Hepatocyte (in vitro differentiated cells): ENCODE measurements at regions not wholly inside any gene's neighbourhood (a gene's known extent, or its start where the extent isn't known, plus 50 kb on each side); places are given as distances from the start of the nearest gene placed in this dataset.

Source experiments
- CTCF ChIP-seq: fragments of 200-600 bp; sonication (generic); IDR thresholded peaks from 2 replicates; pipeline ENCODE4 v1.5.1; 2016; ENCODE audit warnings: antibody characterized with exemption, mild to moderate bottlenecking; ENCODE audit not compliant: poor library complexity
- EZH2 ChIP-seq: fragments of 200-600 bp; sonication (generic); IDR thresholded peaks from 2 replicates; pipeline ENCODE4 v1.6.1; 2016; ENCODE audit warnings: antibody characterized with exemption, mild to moderate bottlenecking, borderline replicate concordance
- EZH2phosphoT487 ChIP-seq: fragments of 200-600 bp; sonication (generic); IDR thresholded peaks from one replicate; pipeline ENCODE4 v1.6.1; 2018; ENCODE audit warnings: antibody characterized with exemption, mild to moderate bottlenecking, low read depth, moderate library complexity; ENCODE audit not compliant: unreplicated experiment, severe bottlenecking

DNA sequence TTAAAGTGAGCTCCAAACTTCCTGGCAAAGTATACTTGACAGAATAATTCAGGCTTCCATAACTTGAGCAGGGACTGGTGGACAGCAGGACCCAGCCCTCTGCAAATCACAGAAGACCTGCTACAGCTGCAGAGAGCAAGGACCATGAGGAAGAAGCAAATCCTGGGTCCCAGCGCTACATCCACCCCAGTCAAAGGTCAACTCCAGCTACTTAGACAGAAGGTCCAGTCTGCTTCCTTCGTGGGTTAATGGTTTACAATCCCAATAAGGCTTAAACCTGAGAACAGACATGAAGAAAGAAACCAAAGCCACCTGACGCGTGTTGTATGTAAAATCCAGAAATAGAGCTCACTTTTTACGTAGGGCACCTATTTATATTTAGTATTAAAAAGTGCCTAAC is 57.7 kb downstream of the SHANK2 start:
- TF ChIP-seq EZH2: no peak
- no peak for TF ChIP-seq CTCF
- no peak for TF ChIP-seq EZH2phosphoT487
